Mesenteric fat pad (tissue), 1 donor: ENCODE measurements at regions not wholly inside any gene's neighbourhood (a gene's known extent, or its start where the extent isn't known, plus 50 kb on each side); places are given as distances from the start of the nearest gene placed in this dataset.
"Not testable (repeated sequence)": the region's sequence is repeated elsewhere in the genome, so short reads cannot be mapped to it uniquely, and the experiment has no call there.

Experiments used
- DNase-seq: peaks from one replicate; pipeline ENCODE4 v3.0.0-alpha.2; 2020; ENCODE audit warnings: low spot score
- donor health status: DM: yes; HTN: yes; CAD: no.

GRCh38 chr9:91021656-91022055 is 220.0 kb downstream of the SYK start:
- DNase-seq, result not testable (repeated sequence)

GRCh38 chr9:91023741-91024140 is 222.1 kb downstream of the SYK start:
- DNase-seq, result peak; percentile 39

- DNase-seq, result no peak
Measured at GRCh38 chr9:91024841-91025240, 223.2 kb downstream of the SYK start.

- DNase-seq, result peak; percentile 68
Measured at GRCh38 chr9:91025856-91026255, 224.2 kb downstream of the SYK start.

- peak; percentile 41 for DNase-seq
Measured at GRCh38 chr9:91026266-91026665, 224.6 kb downstream of the SYK start.

- DNase-seq, result no peak
Measured at GRCh38 chr9:91027005-91027404, 225.4 kb downstream of the SYK start.

GRCh38 chr9:91028166-91028827 is 226.7 kb downstream of the SYK start:
- peak; percentile 53 for DNase-seq

- DNase-seq, result peak; percentile 69
Measured at GRCh38 chr9:91029650-91030361, 228.2 kb downstream of the SYK start.

- DNase-seq, result peak; percentile 80
Measured at GRCh38 chr9:91032121-91032531, 230.5 kb downstream of the SYK start.

GRCh38 chr9:91033270-91033669 is 231.7 kb downstream of the SYK start:
- DNase-seq, result peak; percentile 62

GRCh38 chr9:91033797-91034196 is 232.2 kb downstream of the SYK start:
- peak; percentile 83 for DNase-seq

GRCh38 chr9:91034521-91034920 is 232.9 kb downstream of the SYK start:
- DNase-seq, result peak; percentile 57

GRCh38 chr9:91034976-91035824 is 233.6 kb downstream of the SYK start:
- DNase-seq, result peak; percentile 68

- no peak for DNase-seq
Measured at GRCh38 chr9:91035825-91036208, 234.2 kb downstream of the SYK start.

GRCh38 chr9:91036356-91036755 is 234.7 kb downstream of the SYK start:
- DNase-seq, result no peak

GRCh38 chr9:91036826-91037510 is 235.3 kb downstream of the SYK start:
- DNase-seq, result no peak

- DNase-seq, result no peak
Measured at GRCh38 chr9:91037511-91038482, 236.2 kb downstream of the SYK start.

GRCh38 chr9:91038483-91039124 is 237.0 kb downstream of the SYK start:
- DNase-seq, result peak; percentile 68

GRCh38 chr9:91039125-91039834 is 237.7 kb downstream of the SYK start:
- no peak for DNase-seq
